SK-N-DZ (cell line): ENCODE measurements at regions not wholly inside any gene's neighbourhood (a gene's known extent, or its start where the extent isn't known, plus 50 kb on each side); places are given as distances from the start of the nearest gene placed in this dataset.

ENCODE experiments used
- DNase-seq: peaks from one replicate; pipeline ENCODE4 v3.0.0-alpha.2; 2015; ENCODE audit warnings: low spot score

- DNase-seq, result no peak
These were observed 227.9 kb downstream of the MAF start for GRCh38 chr16:79372503-79373184.

- DNase-seq, result no peak
These were observed 229.8 kb downstream of the MAF start for GRCh38 chr16:79370736-79371135.

- no peak for DNase-seq
These were observed 230.7 kb downstream of the MAF start for GRCh38 chr16:79369796-79370195.

- no peak for DNase-seq
These were observed 232.7 kb downstream of the MAF start for GRCh38 chr16:79367822-79368221.

GRCh38 chr16:79366635-79367034, 233.9 kb downstream of the MAF start:
- no peak for DNase-seq

GRCh38 chr16:79365702-79366101, 234.8 kb downstream of the MAF start:
- no peak for DNase-seq

GRCh38 chr16:79363484-79363883, 237.1 kb downstream of the MAF start:
- DNase-seq, result no peak

- DNase-seq, result no peak
These were observed 237.5 kb downstream of the MAF start for GRCh38 chr16:79363035-79363434.

- DNase-seq, result no peak
These were observed 238.1 kb downstream of the MAF start for GRCh38 chr16:79362300-79362970.

- DNase-seq, result no peak
These were observed 239.3 kb downstream of the MAF start for GRCh38 chr16:79361132-79361751.

- no peak for DNase-seq
These were observed 240.3 kb downstream of the MAF start for GRCh38 chr16:79360267-79360666.

GRCh38 chr16:79359082-79359481, 241.5 kb downstream of the MAF start:
- DNase-seq, result no peak

GRCh38 chr16:79358188-79358587, 242.3 kb downstream of the MAF start:
- no peak for DNase-seq

- no peak for DNase-seq
These were observed 244.8 kb downstream of the MAF start for GRCh38 chr16:79355600-79356358.

GRCh38 chr16:79351927-79352326, 248.6 kb downstream of the MAF start:
- no peak for DNase-seq

GRCh38 chr16:79349803-79350202, 250.7 kb downstream of the MAF start:
- no peak for DNase-seq

- no peak for DNase-seq
These were observed 251.8 kb downstream of the MAF start for GRCh38 chr16:79348521-79349306.

- DNase-seq, result no peak
These were observed 253.3 kb downstream of the MAF start for GRCh38 chr16:79347277-79347676.

- peak; percentile 60 for DNase-seq
These were observed 260.7 kb downstream of the MAF start for GRCh38 chr16:79339863-79340262.

GRCh38 chr16:79337906-79338305, 262.6 kb downstream of the MAF start:
- no peak for DNase-seq

GRCh38 chr16:79336437-79337229, 263.9 kb downstream of the MAF start:
- no peak for DNase-seq
